Activated naive CD4-positive, alpha-beta T cell treated with anti-CD3 and anti-CD28 coated beads, Interleukin-2, amount 50 U/mL, for 16 hours (primary cell): ENCODE measurements at regions not wholly inside any gene's neighbourhood (a gene's known extent, or its start where the extent isn't known, plus 50 kb on each side); places are given as distances from the start of the nearest gene placed in this dataset.

Experiments
- DNase-seq: peaks from one replicate; pipeline ENCODE4 v3.0.0-alpha.2; 2020

GRCh38 chr14:84152452-84152851, 1377.5 kb upstream of the FLRT2 start:
- no peak for DNase-seq

- DNase-seq: no peak
Observed at GRCh38 chr14:84162633-84163032, 1367.3 kb upstream of the FLRT2 start.

GRCh38 chr14:84167026-84167425, 1362.9 kb upstream of the FLRT2 start:
- no peak for DNase-seq

- DNase-seq: no peak
Observed at GRCh38 chr14:84180336-84180735, 1349.6 kb upstream of the FLRT2 start.

GRCh38 chr14:84181072-84181471, 1348.9 kb upstream of the FLRT2 start:
- DNase-seq: no peak

GRCh38 chr14:84195514-84195913, 1334.4 kb upstream of the FLRT2 start:
- no peak for DNase-seq

GRCh38 chr14:84197704-84198103, 1332.2 kb upstream of the FLRT2 start:
- DNase-seq: no peak

- no peak for DNase-seq
Observed at GRCh38 chr14:84202486-84202885, 1327.5 kb upstream of the FLRT2 start.

- DNase-seq: no peak
Observed at GRCh38 chr14:84203896-84204295, 1326.0 kb upstream of the FLRT2 start.

GRCh38 chr14:84208451-84208850, 1321.5 kb upstream of the FLRT2 start:
- no peak for DNase-seq

- DNase-seq: no peak
Observed at GRCh38 chr14:84209031-84209430, 1320.9 kb upstream of the FLRT2 start.

- no peak for DNase-seq
Observed at GRCh38 chr14:84217066-84217465, 1312.9 kb upstream of the FLRT2 start.

- no peak for DNase-seq
Observed at GRCh38 chr14:84225268-84225667, 1304.7 kb upstream of the FLRT2 start.

- no peak for DNase-seq
Observed at GRCh38 chr14:84228702-84229101, 1301.2 kb upstream of the FLRT2 start.

GRCh38 chr14:84234281-84234680, 1295.7 kb upstream of the FLRT2 start:
- DNase-seq: no peak

GRCh38 chr14:84236290-84236689, 1293.7 kb upstream of the FLRT2 start:
- DNase-seq: no peak

GRCh38 chr14:84237881-84238280, 1292.1 kb upstream of the FLRT2 start:
- no peak for DNase-seq

GRCh38 chr14:84247693-84248092, 1282.3 kb upstream of the FLRT2 start:
- no peak for DNase-seq

GRCh38 chr14:84250893-84251292, 1279.1 kb upstream of the FLRT2 start:
- no peak for DNase-seq

- no peak for DNase-seq
Observed at GRCh38 chr14:84251411-84252115, 1278.4 kb upstream of the FLRT2 start.

- no peak for DNase-seq
Observed at GRCh38 chr14:84252706-84253105, 1277.2 kb upstream of the FLRT2 start.

- DNase-seq: no peak
Observed at GRCh38 chr14:84253326-84253725, 1276.6 kb upstream of the FLRT2 start.

- no peak for DNase-seq
Observed at GRCh38 chr14:84254290-84254689, 1275.7 kb upstream of the FLRT2 start.

GRCh38 chr14:84262932-84263331, 1267.0 kb upstream of the FLRT2 start:
- no peak for DNase-seq

- DNase-seq: no peak
Observed at GRCh38 chr14:84272290-84272721, 1257.6 kb upstream of the FLRT2 start.
